ENCODE measurements at regions not wholly inside any gene's neighbourhood (a gene's known extent, or its start where the extent isn't known, plus 50 kb on each side); places are given as distances from the start of the nearest gene placed in this dataset.

DNA sequence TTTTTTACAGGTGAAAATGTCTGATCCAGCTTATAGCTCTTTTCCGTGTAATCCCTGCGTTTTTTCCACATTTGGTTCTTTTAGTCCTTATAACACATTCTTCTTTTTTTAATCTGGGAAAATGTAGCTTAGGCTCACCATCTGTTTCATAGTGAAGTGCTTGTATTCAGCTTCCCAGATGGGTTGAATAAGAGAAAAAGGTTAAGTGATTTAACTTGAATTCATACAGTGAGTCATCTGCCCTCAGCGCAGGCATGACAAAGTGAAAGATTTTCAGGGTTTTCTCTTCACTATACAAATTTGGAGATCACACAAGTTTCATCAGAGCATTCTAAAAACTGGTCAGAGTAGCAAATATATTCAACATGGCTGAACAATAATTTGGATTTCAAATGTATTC lies 224.8 kb downstream of the SPRY2 start:
- Histone ChIP-seq H3K9me3 (ENCODE audit: control insufficient read depth, low read depth, low read length) (no peaks in the 10 kb centered on the region), H4K20me1 (ENCODE audit: control insufficient read depth, extremely low read depth, insufficient read depth, low read length) (no peaks in the 10 kb centered on the region), H3K79me2 (ENCODE audit: control insufficient read depth, insufficient read depth, low read length) (no peaks in the 10 kb centered on the region), H3K4me1 (ENCODE audit: control insufficient read depth, extremely low read depth, insufficient read depth, low read length) (no peaks in the 10 kb centered on the region), H3K36me3 (ENCODE audit: control insufficient read depth in 2 of 2, extremely low read depth in 1 of 2, insufficient read depth in 2 of 2, low read length in 2 of 2) (no peaks in the 10 kb centered on the region), H3K4me2 (ENCODE audit: control insufficient read depth, extremely low read depth, insufficient read depth, low read depth, low read length) (no peak overlapping the region), H3K27ac (ENCODE audit: control insufficient read depth, insufficient read depth, low read length) (no peak overlapping the region), H3K4me3 (ENCODE audit: control insufficient read depth in 2 of 3, extremely low read depth in 1 of 3, insufficient read depth in 2 of 3, low read depth in 1 of 3, low read length in 3 of 3) (no peak overlapping the region), H3K9ac (ENCODE audit: control insufficient read depth, extremely low read depth, insufficient read depth, low read length) (no peak overlapping the region), H3K27me3 (ENCODE audit: control insufficient read depth, extremely low read depth, insufficient read depth, low read length) (no peaks in the 10 kb centered on the region), H2AFZ (ENCODE audit: control insufficient read depth, low read length) (no peak overlapping the region), H3K9me1 (ENCODE audit: control insufficient read depth, extremely low read depth, insufficient read depth, low read length) (no peaks in the 10 kb centered on the region)
- no peak for TF ChIP-seq EZH2 (IDR thresholded peaks at IDR 0.05; ENCODE audit: low read length)
- TF ChIP-seq, protein P1, sequence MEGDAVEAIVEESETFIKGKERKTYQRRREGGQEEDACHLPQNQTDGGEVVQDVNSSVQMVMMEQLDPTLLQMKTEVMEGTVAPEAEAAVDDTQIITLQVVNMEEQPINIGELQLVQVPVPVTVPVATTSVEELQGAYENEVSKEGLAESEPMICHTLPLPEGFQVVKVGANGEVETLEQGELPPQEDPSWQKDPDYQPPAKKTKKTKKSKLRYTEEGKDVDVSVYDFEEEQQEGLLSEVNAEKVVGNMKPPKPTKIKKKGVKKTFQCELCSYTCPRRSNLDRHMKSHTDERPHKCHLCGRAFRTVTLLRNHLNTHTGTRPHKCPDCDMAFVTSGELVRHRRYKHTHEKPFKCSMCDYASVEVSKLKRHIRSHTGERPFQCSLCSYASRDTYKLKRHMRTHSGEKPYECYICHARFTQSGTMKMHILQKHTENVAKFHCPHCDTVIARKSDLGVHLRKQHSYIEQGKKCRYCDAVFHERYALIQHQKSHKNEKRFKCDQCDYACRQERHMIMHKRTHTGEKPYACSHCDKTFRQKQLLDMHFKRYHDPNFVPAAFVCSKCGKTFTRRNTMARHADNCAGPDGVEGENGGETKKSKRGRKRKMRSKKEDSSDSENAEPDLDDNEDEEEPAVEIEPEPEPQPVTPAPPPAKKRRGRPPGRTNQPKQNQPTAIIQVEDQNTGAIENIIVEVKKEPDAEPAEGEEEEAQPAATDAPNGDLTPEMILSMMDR (optimal IDR thresholded peaks at IDR 0.05 in 1 of 3, IDR thresholded peaks at IDR 0.05 in 1 of 3, conservative IDR thresholded peaks at IDR 0.05 in 1 of 3; ENCODE audit: extremely low read depth in 1 of 3, insufficient read depth in 2 of 3, low read length in 3 of 3) = no peak
- FAIRE-seq = no peak
- DNase-seq (ENCODE audit: low read depth, low spot score) = no peak
- dilution Hi-C loops (cut with MboI; ENCODE audit: extremely low pct_ligation_motif_present, low sequenced_read_pairs) = no loop called here

DNA sequence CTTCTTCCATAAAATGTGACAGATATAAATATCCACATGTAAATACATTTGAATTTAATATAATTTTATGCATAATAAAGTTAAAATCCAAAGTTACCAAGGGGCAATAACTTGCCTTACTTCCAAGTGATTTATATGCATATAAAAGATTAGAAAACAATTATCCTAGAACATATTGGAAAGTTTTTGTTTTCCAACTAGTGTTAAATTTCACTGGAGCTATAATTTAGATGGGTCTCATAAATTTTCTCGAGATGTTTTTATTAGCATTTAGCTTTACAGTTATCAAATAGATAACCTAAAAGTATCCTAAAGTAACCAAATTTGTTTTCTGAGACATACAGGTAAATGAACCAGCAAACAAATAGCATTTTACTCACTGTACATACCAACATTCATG lies 225.3 kb downstream of the SPRY2 start:
- dilution Hi-C loops (cut with MboI; ENCODE audit: extremely low pct_ligation_motif_present, low sequenced_read_pairs) = no loop called here
- Histone ChIP-seq H3K27me3 (ENCODE audit: control insufficient read depth, extremely low read depth, insufficient read depth, low read length) (no peaks in the 10 kb centered on the region), H3K36me3 (ENCODE audit: control insufficient read depth in 2 of 2, extremely low read depth in 1 of 2, insufficient read depth in 2 of 2, low read length in 2 of 2) (no peaks in the 10 kb centered on the region), H3K9me1 (ENCODE audit: control insufficient read depth, extremely low read depth, insufficient read depth, low read length) (no peaks in the 10 kb centered on the region), H3K79me2 (ENCODE audit: control insufficient read depth, insufficient read depth, low read length) (no peaks in the 10 kb centered on the region), H3K4me2 (ENCODE audit: control insufficient read depth, extremely low read depth, insufficient read depth, low read depth, low read length) (no peak overlapping the region), H2AFZ (ENCODE audit: control insufficient read depth, low read length) (no peak overlapping the region), H3K9ac (ENCODE audit: control insufficient read depth, extremely low read depth, insufficient read depth, low read length) (no peak overlapping the region), H3K27ac (ENCODE audit: control insufficient read depth, insufficient read depth, low read length) (no peak overlapping the region), H3K9me3 (ENCODE audit: control insufficient read depth, low read depth, low read length) (no peaks in the 10 kb centered on the region), H3K4me3 (ENCODE audit: control insufficient read depth in 2 of 3, extremely low read depth in 1 of 3, insufficient read depth in 2 of 3, low read depth in 1 of 3, low read length in 3 of 3) (no peak overlapping the region), H3K4me1 (ENCODE audit: control insufficient read depth, extremely low read depth, insufficient read depth, low read length) (no peaks in the 10 kb centered on the region), H4K20me1 (ENCODE audit: control insufficient read depth, extremely low read depth, insufficient read depth, low read length) (no peaks in the 10 kb centered on the region)
- no peak for DNase-seq (ENCODE audit: low read depth, low spot score)
- no peak for FAIRE-seq
- no peak for TF ChIP-seq EZH2 (IDR thresholded peaks at IDR 0.05; ENCODE audit: low read length)
- TF ChIP-seq, protein P1 (optimal IDR thresholded peaks at IDR 0.05 in 1 of 3, IDR thresholded peaks at IDR 0.05 in 1 of 3, conservative IDR thresholded peaks at IDR 0.05 in 1 of 3; ENCODE audit: extremely low read depth in 1 of 3, insufficient read depth in 2 of 3, low read length in 3 of 3) = no peak

Data from keratinocyte (primary cell).